NCI-H1930 (cell line): ENCODE measurements at regions not wholly inside any gene's neighbourhood (a gene's known extent, or its start where the extent isn't known, plus 50 kb on each side); places are given as distances from the start of the nearest gene placed in this dataset.
A peak's percentile ranks its signal among the peaks of the same experiment; 100 is the strongest.

Experiments
- DNase-seq, 2 experiments: peaks; one replicate each; lab custom pipeline; 2025; lab: John Stamatoyannopoulos, UW

DNA sequence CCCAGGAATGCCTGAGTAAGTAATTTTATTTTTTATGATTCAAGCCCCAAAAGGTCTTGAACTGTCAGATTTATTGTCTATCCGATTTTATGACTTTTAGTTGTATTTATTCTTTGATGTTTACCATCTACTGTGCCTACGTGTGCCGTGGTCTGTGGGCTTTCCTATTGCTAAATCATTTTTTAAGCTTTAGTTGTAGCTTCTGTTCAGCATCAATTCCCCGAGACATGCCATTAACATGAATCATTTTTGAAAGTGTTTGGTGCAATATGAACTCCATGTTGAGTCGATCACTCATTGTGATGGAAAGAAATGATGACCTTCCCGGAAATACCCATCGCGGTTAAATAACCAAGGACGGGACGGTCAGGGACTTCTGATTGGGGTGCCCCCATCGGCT lies 268.7 kb upstream of the THRB start:
- DNase-seq = no peak

DNA sequence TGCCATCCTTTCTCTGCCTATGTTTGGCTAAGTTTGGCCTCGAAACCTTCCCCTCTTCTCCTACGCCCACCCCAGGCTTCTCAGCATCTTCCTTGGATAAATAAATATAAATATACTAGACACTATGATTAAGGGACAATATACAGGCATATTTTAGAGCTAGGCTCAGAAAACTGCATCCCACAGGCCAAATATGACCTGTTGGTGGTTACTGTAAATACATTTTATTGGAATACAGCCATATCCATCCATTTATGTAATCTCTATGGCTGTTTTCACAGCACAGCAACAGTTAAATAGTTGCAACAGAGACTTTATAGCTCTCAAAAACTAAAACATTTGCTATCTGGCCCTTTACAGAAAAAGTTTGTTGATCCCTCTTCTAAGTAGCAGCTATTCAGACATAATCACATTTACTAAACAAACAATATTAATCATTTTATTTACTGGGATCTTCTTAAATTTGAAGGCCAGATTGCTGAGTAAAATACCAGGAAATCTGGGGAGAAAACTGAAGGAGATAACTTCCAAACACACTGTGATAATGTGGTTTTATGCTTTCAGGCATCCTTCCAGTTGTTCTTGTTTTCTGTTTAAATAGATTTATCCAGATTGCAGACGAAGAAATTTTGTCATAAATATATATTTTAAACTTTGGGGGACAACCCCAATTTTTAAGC lies 269.7 kb upstream of the THRB start:
- DNase-seq = no peak

DNA sequence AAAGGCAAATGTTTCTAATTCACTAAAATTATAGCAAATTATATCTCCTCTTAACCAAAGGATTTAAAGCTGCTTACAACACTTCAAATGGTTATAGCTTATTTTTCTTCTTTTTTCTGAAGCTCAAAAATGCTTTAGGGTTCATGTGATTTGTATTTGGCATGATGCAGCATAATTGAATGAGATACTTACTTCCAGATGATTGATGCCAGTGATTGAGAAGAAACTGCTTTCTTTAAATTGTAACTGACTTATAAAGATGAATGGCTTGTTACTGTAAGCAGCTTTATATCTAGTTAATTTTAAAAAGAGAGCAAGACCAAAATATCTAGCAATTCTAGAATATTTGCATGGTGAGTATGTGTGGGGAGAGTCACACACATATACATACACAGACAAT lies 270.7 kb upstream of the THRB start:
- no peak for DNase-seq

DNA sequence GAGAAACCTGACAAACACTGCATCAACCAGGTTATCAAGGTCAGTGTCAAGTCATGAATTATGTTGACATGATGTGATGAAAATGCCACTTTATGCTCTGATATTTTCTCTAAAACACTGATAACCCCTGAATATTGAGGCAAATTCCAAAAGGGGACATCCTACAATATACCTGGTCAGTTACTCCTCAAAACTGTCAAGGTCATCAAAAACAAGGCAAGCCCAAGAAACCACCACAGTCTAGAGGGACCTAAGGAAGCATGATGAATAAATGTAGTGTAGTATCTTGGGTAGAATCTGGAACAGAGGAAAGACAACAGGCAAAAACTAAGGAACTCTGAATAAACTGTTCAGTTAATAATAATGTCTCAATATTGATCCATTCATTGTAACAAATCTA lies 275.3 kb upstream of the THRB start:
- DNase-seq = no peak

DNA sequence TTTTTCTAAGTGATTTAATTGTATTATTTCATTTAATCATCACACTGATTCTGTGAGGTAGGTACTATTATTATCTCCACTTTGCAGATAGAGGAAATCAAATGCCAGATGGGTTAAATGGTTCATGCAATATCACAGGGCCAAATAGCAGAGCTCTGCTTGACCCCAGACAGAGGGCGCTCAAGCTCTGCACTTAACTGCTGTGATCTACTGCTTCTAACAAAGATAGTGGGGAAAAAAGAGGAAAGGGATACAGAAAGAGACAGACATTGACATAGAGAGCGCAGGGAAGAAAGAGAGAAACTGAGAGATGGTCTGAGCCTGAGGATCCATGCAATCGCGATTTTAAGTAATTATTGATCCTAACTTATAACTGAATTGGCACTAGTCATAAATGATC lies 279.1 kb upstream of the THRB start:
- DNase-seq = peak; percentile 9 to 32

DNA sequence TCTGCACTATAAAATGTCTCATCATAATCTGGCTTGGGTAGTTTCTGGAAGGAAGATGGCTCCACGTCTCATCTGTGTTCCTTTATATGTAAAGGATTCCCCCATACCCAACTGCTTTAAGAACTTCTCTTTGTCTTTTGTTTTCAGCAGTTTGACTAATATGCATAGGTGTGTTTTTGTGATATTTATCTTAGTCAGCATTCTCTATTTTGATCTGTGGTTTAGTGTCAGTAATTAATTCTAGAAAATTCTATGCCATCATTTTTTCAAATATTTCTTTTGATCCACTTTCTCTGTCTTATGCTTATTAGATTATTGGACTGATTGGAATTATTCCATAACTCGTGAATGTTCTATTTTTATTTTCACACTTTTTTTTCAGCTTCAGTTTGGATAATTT lies 286.3 kb upstream of the THRB start:
- no peak for DNase-seq

DNA sequence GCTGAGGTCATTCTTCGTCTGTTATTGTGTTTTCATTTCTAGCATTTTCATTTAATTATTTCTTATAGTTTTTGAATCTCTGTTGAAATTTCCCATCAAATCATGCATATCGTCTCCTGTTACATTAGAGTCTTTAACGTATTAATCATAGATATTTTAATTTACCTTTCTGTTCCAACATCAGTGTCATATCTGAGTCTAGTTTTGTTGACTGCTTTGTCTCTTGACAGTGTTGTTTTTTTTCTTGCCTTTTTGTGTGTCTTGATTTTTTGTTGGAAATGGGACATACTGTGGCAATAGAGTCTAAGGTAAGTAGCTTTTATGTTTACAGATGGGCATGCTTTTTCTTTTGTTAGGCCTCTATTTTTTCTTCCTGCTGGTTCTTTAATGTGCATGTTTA lies 286.8 kb upstream of the THRB start:
- DNase-seq = no peak

DNA sequence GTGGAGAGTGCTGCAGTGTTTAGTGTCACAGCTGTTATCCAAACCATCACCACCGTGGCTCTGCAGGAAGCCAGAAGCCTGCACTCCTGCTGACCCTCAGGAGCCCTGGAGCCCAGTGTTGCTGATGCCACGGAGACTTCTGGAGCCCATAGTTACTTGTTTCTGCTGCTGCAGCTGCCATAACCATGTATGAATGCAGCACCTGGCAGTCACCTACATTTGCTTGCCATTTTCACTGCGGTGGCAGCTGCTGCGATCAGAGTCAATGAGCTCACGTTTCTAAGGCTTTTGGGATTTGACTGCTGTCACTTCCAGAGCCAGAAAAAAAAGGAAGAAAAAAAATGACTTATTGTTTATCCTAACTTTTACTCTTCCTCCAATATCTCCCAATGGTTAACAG lies 299.2 kb upstream of the THRB start:
- DNase-seq = peak in 1 of 2 experiments; percentile 1

DNA sequence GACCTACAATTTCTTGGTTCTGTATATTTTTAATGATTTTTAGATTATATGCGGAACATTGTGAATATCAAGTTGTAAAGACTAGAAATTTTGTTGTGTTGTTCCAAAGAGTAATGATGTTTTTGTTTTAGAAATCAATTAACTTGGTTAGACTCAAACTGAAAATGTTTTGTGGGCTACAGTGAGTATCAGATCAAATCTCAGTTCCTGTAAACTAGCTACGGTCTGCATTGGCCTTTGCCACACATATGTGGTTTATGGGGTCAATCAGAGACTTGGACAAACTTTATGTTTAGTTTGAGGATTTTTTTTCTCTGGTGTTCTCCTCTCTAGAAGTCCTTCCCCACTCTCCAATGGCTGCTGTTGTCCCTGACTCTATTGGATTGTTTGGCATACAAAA lies 308.0 kb upstream of the THRB start:
- no peak for DNase-seq

DNA sequence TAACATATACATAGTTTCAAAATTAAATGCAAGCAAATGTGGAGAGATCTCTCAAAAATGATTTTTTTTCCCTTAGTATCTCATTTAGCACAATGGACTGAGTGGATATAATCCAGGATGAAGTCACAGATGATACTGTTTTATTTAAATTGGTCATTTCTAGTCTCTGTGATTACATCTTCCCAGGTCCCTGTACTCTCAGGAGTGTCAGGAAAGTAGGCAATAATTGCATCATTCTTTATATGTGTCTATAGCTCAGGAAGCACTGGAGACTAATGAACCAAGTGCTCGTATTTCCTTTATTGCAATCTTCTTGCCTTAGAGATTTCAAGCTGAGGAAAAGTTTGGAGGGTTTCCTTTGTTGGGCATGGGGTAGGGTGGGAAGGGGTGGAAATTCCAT lies 309.4 kb upstream of the THRB start:
- DNase-seq = no peak

DNA sequence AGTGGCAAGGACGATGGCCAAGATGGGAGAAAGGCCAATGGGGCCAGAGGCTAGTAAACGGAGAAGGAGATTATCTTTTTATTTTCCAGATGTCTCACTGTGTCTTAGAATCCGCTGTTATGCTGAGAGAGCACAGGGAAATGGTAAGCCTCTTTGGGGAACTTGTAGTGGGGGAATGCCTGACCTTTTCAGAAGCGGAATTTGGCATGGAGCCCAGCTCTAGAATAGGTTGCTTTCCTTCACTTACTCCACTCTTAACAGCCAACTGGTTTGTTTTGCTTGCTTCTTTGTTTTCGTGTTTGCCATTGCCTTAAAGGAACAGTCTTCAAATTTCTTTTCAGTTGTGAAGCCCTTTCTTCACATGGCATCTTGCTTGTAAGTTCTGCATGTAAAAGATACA lies 316.2 kb upstream of the THRB start:
- no peak for DNase-seq

DNA sequence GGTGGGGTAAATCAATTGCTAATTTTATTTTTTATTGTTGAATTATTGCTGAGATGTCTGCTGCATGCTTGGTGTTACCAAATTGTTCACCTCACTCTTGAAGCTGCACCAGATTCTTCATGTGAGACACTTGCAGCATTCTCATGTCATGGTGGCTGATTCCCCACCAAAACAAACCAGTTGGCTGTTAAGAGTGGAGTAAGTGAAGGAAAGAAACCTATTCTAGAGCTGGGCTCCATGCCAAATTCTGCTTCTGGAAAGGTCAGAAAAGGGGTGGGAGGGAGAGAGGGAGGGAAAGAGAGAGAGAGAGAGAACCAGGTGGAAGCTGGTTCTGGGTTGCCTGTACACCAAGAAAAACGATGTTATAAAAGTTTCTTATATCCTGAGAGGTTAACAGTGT lies 317.5 kb upstream of the THRB start:
- DNase-seq = no peak

DNA sequence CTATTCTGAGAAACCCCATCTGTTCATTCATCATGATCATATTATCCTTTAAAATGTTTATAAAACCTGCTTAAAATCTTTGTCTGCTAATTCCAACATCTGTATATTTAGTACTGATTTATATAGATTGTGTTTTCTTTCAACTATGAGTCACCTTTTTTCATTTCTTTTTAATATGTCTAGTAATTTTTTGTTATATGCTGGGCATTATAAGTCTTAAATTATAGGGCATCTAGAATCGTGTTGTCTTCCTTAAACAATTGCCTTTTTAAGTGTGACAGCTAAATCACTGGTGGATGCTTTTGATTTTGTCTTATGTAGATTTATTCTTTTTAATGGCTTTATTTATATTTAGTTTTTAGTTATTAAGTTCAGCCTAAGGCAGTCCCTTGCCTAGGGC lies 323.4 kb upstream of the THRB start:
- DNase-seq = no peak

DNA sequence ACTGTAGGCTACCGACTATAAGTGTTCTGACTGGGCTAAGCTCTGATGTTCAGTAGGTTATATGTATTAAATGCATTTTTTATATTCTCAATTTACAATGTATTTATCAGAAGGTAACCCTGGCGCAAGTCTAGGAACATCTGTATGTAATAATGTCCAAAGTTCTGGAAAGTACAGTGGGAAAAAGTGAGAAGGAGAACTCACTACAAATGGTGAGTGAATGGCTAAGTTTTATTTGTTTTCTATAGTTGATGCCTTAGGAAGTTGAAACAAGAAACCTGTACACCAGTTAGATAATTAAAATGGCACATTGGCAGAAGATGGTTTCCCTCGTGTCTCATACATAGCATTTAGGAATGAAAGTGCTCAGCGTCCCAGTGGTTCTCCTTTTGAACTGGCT lies 333.4 kb upstream of the THRB start:
- DNase-seq = no peak

DNA sequence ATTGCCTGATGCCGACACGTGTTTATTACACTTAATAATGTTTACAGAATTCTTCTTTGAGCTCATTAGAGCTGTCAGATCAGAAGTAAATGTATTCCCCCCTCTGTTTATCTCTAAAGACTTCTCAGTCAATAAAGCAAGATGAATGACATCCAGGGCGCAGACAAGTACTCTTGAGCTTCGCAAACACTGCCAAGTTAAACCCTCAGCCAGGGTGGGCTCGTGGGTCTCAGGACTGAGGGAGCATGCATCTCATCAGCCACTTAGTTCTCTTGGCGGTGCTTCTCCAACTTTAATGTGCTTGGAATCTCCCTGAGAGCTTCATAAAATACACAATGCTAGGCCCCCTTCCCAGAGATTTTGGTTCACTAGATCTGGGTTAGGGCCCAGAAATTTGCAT lies 333.9 kb upstream of the THRB start:
- no peak for DNase-seq

DNA sequence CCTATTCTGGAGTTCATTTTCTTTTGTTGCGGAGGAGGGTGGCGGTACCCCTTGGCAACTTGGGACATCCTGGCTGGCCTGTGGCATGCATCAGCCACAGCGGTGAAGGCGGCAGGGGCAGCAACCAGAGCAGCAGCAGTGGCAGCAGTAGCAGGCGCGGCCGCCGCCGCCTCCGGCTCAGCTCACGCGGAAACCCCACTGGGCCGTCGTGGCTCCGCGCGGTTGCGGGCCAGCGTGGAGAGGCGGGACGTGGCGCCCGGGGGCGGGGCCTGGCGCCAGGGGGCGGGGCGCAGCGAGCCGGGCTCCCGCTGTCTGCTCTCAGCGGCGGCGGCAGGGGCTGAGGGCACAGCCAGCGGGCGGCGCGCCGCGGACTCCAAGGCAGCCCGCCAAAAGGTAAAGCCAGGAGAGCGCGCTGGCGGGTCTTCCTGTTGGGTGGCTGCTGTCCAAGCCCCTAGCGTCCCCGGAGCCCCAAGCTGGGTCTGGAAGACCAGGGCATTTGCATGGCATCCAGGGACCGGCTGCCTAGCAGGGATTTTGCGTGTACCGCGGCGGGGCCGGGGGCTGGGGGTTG lies 334.4 kb upstream of the THRB start:
- peak; percentile 15 to 33 for DNase-seq

DNA sequence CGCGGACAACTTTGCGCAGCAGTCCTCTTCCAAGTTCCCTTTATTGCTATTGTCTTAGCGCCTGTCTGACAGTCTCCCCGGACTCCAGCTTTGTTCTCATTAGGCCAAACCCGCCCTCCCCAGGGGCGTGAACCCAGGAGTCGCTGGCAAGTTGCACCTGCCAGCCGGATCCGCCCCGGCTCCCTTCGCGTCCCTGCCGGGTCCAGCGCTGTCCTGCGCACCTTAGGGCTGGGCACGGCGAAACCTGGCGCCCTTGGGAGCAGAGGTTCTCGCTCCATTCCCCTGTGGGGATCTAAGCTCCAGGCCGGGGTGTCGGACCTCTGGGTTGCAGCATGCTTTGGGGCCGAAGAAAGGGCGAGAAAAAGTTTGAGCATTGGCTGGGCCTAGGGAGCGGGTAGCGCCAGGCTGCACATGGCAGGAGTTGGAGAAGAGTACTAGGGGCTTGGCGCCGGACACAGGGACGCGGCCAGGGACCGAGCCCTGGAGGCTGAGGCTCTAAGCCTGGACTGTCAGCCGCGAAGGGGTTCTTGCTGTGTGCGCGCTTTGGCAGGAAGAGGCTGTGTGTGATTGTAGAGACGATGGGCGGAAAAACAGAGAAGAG lies 335.1 kb upstream of the THRB start:
- DNase-seq = no peak

DNA sequence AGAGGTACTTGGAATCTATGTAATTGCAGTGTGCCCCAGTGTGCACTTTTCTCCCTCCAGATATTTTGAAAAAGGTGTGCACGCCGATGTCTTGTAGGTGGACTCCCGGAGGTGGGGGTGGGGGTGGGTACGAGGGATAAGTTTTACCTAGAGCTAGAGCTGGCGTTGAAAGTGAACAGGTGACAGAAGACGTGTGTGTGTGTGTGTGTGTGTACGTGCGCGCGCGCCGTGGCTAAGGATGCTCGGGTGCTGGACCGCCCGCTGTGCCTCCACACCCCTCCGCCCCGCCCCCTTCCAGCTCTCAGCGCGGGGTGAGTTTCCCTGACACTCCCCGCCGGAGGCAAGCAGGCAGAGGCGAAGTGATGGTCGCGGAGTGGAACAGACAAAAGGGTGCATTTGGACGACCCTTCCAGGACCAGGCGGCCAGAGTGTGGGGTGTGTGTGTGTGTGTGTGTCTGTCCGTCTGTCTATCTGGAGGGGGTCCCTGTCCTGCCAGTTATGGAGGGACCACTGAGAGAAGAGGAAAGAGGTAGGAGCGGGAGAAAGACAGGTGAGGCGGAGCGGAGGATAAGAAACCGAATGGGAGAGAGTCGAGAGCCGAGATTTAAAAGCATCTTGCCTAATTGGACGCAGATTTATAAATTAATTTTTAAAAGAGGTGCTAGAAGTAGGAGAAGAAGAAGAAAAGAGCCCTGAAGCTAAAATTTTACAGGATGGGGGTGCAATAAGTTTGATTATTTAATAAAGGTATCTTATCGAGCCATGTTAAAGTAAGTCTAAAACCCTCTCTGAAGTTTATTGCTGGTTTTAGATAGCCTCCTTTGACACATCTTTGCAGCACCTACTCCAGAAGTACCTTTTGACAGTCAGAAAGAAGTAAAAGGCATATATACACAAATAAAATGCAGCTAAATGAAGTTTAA lies 335.8 kb upstream of the THRB start:
- no peak for DNase-seq

DNA sequence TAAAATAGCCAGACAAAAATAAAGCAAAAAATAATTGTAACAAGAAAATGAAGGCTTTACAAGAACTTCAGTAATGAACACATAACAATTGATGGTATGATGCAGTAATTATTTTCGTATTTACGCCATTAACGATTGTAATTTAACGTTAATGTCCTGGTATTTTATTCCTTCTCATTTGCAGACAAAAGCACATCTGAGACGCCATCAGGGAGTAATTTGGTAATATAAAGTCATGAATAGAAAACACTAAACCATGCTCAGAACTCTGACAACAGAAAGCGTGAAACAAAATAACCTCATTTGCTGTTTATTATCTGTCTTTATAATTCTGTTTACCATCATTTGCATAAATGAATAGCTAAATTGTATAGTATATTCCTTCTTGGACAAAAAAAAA lies 336.6 kb upstream of the THRB start:
- no peak for DNase-seq

DNA sequence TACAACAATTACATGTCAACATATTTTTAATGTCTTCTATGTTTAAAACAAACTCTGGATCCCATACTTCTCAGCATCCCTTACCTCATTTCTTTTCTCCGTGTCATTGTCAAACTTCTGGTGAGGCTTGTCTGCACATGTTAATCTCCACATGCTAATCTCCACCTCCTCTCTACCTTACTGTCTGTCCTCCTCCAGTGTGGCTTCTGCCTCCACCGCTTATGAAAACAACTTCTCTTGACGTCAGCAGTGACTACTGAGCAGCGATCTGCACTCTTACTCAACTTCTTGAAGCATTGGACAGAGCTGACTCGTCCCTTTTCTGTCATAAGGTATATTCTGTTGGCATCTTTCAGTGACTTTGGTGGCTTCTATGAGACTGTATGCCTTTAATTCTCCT lies 338.2 kb upstream of the THRB start:
- DNase-seq = no peak

DNA sequence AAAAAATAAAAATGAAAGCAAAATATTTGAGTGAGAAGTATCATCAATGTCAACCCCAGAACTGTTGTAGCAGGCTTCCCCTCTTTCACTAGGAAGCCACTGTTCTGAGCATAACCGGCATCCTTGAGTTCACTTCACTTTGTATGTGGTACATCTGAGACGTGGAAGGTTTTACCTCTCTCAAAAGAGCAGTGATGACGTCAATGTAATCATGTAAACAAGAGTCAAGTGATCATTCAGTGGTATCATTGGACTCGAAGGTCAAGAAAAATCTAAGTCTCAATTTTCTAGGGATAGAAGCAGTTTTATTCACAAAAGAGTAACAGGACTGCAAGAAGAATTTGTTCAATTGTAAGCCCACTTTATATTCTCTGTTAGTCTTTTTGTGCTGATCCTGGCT lies 339.8 kb upstream of the THRB start:
- no peak for DNase-seq

DNA sequence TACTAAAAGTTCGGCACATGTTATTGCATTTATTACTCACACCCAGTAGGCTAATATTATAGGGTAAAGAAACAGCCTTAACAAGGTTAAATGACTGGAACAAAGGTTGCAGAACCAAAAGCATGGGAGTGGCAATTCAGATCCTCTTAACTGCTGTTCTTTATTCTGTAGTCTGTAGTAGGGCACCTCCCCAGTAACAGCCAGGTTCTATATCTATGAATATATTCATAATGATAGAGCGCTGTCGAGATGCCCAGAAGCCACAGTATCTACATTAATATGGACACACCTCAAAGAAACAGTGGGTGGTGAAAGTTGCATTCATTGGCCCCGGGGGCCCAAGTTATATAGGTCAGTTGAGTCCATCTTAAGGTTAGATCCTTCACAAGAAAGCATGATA lies 340.9 kb upstream of the THRB start:
- no peak for DNase-seq

DNA sequence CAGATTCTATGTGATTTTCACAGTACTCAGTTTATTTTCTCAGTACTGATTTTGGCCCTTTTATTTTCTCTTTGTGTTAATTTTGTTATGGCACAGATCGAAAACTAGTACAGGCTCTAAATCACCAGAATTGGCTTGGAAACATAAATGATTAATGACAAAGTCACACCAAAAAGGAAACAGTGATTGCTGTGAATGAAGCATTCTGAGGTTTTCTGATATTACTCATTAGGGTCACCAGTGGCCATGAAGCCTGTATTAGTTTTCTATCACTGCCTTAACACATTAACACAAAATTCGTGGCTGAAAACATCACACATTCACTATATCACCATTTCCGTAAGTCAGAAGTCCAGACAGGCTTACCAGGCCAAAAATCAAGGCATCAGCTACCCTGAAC lies 343.0 kb upstream of the THRB start:
- DNase-seq = no peak
